ENCODE measurements at regions not wholly inside any gene's neighbourhood (a gene's known extent, or its start where the extent isn't known, plus 50 kb on each side); places are given as distances from the start of the nearest gene placed in this dataset.
A peak's percentile ranks its signal among the peaks of the same experiment; 100 is the strongest.

DNA sequence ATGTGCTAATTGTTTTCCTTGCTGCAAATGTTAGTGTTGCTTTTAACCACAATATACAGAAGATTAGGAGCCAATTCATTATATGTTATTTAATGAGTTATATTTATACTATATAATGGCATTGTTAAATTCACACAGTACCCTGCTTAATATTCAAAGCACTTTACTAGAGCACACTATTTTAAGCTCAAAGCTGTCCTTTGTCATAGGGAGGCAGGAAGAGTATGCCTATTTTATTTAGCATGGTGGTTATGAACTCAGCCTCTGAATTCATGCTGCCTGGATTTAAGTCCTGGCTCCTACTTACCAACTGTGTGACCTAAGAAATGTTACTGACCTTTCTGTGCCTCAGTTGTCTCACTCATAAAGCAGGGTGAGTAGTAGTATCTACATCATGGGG is 80.5 kb downstream of the FASTKD2 start:
- no peak for DNase-seq

GRCh38 chr2:206846331-206846730 is 80.9 kb downstream of the FASTKD2 start:
- no peak for DNase-seq

DNA sequence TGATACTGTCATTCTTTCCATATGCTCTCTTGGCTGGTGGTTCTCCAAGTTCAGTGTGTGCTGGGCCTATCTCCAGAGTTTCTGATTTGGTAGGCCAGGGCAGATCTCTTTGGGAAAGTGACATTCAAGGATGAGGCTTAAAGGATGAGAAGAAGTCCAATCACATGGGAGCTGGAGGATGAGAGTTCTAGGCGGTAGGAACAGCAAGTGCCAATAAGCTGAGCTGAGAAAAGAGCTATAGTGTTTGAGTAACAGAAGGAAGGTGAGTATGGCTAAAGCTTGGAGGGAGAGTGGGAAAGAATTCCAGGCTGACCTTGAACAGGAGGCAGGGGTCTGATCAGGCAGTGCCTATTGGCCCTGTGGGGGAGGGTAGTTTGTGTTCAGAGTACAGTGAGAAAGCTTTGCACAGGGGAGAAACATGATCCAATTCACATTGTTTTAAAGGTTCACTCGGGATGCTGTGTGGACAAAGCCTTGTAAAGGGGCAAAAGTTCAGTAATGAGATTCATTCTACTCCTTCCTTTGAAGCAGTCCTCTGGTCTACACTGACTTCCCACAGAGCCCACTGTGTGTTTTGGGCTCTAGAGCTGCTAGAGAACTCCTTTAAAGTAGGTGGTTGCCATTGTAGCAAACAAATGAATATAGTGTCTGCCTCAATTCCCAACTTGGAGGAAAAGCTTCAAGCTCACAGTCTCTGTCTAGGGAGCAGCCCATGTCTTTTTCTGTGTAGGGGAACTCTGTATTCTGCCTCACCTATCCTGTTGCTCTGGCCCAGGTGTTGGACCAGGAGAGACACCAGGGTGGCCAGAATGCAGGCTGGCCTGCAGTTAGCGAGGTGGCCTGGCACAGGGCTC is 81.8 kb downstream of the FASTKD2 start:
- DNase-seq: no peak

- DNase-seq: no peak
Measured at GRCh38 chr2:206850369-206850768, 85.0 kb downstream of the FASTKD2 start.

DNA sequence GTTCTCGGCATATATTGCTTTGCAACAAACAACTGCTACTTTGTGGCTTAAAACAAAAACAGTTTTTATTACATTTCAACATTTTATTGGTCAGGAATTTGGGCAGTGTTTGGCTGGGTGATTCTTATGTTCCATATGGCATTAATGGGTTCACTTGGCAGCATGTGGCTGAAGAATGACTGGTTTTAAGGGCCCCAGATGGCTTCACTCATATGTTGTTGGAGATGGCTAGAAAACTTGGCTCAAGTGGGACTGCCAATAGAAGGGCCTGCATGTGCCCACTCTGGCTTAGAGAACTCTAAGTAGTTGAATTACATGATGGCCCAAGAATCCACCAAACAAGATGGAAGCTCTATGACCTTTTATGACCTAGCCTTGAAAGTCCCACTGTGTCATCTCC is 86.1 kb downstream of the FASTKD2 start:
- DNase-seq: no peak

- DNase-seq: no peak
Measured at GRCh38 chr2:206853915-206854314, 85.4 kb upstream of the CPO start.

DNA sequence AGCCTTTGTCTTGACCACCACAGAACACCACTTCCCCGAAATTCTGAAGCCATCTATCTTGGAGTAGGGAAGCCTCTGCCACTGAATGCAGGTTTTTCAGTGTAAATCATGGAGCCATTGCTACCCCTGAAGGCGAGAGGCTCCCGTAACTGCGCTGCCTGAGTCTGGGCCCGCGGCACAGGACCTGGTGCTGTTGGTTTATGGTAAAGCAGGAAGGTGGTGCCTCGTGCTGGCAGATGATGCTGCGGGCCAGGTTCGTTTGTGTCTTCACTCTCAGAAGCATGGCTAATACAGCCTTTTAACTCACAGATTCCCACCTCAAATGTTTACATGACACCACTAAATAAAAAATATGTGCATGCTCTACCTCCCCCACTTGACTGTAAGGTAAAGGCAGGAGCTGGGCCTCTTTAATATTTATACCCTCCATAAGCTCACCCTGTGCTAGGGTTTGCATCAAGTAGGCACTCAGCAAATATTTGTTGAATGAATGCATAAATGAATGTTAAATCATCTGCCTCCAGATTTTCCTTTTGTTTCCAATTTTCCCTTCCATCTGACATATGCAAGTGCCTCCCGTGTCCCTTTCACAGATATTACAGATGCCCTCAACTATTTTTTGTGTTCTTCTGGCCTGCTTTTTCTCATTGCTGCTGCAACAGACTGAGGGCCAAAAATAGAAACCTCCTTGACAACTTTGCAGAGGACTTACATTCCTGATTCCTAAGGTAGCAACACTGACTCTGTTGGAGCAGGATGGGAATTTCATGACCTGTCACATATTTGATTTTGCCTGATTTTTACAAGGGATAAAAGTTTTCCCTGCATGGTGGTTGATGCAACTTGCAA is 83.5 kb upstream of the CPO start:
- no peak for DNase-seq

GRCh38 chr2:206856513-206856912 is 82.8 kb upstream of the CPO start:
- DNase-seq: no peak

GRCh38 chr2:206858687-206859329 is 80.5 kb upstream of the CPO start:
- no peak for DNase-seq

DNA sequence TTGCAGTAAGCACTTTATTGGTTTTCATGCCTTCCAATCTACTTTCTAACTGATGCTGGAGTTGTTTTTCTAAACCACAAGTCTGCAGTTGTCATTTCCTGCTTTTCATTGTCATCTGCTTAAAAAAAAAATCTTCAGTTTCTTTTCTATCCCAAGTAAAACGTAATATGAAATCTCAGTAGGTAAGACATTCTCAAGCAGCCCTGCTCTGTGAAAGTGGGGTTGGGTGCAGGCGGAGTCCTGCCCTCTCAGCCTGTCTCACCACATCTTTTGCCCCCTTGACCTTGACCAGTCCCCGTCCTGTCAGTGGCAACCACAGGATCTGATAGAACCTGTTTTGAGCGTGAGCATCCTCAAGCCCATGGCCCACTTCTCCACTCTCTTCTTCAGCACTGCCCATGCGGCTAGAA is 80.0 kb upstream of the CPO start:
- DNase-seq: peak; percentile 31

GRCh38 chr2:206863196-206863595 is 76.1 kb upstream of the CPO start:
- DNase-seq: no peak

- DNase-seq: no peak
Measured at GRCh38 chr2:206863716-206864115, 75.6 kb upstream of the CPO start.

- no peak for DNase-seq
Measured at GRCh38 chr2:206867006-206867405, 72.3 kb upstream of the CPO start.

GRCh38 chr2:206869824-206870495 is 69.4 kb upstream of the CPO start:
- DNase-seq: no peak

DNA sequence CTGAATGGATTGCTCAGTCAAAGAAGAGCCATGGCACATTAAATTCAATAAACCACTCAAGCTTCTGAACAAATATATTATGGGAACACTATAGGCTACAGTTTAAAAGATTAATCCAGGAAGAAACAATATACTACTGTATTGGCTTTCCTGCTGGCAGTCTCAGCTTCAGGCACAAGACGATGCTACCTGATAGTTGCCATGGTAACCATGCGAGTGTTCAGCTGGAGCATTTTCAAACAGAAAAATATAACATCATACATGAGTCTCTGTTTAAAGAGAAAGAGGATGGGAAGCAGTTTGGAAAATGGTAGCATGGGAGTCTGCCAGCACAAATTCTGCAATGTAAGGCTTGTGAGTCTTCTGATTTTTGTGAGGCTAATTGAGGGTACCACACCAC is 65.9 kb upstream of the CPO start:
- DNase-seq: no peak

- no peak for DNase-seq
Measured at GRCh38 chr2:206875701-206876100, 63.6 kb upstream of the CPO start.

DNA sequence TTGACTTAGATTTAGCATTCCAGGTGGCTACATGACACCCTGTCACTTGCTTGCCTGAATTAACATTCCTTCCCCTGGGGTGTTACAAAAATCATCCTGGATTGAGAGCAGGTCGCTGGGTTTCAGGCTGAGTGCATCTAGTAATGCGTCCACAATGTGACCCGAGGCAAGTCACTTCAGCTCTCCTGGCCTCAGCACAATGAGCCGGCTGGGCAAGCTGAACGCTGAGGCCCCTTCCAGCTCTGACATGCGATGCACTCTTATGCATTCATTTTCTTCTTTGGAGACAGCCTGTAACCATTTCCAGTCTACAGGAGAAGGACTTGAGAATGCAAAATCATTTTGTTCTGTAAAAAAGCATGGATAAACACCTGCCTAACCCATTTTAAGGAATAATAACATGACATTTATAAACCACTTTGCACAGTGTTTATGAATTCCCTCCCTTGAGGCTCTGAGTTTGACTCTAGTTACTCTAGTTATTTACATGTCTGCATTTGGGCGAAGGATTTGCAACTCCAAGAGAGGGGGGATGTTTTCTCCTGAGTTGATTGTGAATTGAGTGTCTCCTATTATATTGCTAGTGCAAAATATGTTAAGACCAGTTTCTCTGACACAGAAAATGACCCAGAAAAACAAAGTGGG is 63.0 kb upstream of the CPO start:
- DNase-seq: no peak

DNA sequence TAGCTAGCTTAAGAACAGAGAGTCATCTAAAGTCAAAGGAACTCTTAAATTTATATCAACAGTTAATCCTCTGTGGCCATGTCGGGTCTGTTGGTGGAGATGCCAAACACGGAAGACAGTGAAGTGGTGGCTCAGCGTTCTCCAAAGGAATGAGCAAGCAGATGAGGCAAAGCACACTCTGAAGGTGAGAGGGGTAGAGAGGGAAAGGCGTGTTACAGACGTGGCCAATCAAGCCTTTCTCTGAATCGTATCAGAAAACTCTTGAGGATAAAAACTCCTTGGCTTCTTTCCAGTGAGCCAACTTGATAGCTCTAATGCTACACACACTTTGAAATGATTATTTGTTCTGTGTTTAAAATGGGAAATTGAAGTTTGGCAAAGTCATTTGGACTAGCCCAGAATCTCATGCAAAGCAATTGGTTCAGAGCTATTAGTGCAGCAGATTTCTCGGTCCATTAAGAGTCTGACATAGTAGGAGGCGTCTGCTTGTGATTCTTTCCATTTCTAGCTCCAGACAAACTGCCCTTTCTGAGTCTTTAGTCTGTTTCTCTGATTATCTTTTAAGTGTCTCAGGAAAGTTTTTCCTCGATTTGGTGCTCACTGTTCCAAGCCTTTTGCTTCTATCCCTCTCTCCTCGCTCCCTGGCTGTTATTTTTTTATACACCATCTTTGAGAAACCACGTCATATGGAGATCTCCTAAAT is 57.5 kb upstream of the CPO start:
- DNase-seq: no peak

DNA sequence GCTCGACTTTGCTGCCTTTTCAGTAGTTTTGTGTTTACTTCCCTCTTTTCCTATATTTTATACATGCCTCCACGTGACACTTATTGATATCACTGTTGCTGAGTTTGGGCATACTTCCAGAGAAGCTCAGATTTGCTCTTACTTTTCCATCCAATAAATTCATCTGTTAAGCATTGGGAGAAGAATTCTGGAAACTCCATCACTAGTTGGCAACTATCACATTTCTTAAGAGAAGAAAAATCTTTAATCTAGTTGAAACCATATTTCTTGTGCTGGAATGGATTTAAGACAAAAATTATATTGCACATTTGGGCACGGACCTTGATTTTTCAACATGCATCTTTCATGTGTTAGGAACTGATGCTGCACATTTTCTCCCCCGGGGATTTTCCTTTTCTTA is 52.6 kb upstream of the CPO start:
- DNase-seq: no peak

DNA sequence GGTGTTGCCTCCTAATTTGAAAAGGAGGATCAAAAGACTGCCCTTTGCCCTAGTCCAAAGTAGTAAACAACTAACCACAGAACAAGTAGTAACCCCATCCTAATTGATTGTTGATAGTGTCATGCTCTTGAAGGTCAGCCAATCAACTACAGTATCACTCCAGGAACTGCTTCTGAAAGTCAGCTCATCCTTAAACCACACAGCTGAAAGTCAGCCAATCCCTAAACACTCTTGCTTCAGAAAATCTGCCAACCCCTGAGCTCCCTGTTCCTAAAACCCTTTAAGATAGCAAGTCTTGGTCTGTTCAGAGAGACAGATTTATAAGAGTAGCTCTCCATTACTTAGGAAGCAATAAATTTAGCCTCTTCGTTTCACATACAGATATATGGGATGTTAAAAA is 51.6 kb upstream of the CPO start:
- DNase-seq: no peak
